NCI-H510A treated with DMSO at 0.1 percent for 48 hours (cell line): ENCODE measurements at regions not wholly inside any gene's neighbourhood (a gene's known extent, or its start where the extent isn't known, plus 50 kb on each side); places are given as distances from the start of the nearest gene placed in this dataset.
"Not testable (repeated sequence)": the region's sequence is repeated elsewhere in the genome, so short reads cannot be mapped to it uniquely, and the experiment has no call there.

ENCODE experiments used
- DNase-seq: peaks from one replicate; lab custom pipeline; 2025; lab: John Stamatoyannopoulos, UW

DNA sequence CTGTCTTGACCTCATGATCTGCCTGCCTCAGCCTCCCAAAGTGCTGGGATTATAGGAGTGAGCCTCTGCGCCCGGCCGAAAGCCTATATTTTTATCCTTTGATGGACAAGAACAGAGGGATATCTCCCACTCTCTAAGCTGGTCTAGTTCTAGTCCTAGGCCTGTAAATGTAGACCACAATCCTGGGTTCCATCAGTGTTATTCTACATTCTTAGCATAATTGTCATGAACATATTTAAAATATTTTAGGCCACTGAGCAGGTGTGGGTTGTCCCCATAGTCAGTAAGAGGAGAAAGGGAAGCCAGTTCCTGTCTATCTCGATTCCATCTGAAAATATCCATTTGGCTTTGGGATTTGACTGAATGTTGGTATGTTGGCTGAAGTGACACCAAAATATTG, 118.1 kb downstream of the EBLN2 start:
- no peak for DNase-seq

DNA sequence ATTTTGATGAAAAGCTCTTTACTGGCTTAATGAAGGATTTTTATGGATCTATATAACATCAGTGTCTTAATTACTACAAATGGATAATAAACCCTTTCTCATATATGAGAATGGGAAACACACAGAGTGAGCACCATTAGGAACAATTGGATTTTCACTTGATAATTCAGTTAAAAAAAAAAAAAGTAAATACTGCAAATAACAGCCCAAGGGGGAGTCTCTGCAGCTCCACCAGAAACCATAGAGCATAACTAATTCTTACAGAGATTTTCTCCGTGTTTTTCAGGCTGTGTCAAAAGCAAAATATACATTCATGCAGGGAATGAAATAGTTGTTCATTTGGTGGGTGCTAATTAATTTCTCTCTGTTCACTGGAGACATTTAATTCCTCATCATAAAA, 125.3 kb downstream of the EBLN2 start:
- DNase-seq = no peak

DNA sequence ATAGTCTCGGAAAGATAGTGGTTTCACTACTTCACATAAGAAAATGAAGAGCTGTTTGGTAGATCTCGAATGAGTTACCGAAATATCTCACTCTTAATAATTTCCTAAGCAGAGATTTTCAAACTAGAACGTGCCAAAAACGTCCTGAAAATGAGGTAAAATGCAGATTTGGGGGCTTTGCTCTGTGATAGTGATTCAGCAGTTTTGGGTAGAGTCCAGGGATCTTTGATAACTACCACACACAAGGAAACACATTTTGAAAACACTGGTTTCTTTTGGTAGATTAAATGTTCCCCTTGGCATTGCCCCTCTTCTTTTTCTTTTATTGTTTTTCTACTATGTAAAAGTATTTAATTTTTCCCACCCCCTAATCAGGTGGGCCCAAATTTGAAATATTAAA, 125.9 kb downstream of the EBLN2 start:
- no peak for DNase-seq

DNA sequence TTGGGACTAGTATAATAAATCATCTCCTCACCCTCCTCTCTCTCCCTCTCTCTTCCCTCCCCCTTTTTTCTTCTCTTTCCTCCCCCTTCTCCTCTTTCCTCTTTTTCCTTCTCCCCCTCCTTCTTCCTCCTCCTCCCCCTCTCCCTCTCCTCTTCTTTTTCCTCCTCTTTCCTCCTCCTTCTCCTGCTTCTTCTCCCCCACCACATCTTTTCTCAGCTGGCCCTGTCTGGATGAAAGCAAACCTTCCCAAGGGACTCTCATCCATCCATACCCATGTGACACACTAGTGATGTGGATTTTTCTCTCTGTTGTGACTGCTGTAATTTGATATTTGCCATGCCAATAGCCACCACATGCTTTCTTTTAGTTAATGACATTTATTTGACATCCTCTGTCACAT, 127.2 kb downstream of the EBLN2 start:
- no peak for DNase-seq

DNA sequence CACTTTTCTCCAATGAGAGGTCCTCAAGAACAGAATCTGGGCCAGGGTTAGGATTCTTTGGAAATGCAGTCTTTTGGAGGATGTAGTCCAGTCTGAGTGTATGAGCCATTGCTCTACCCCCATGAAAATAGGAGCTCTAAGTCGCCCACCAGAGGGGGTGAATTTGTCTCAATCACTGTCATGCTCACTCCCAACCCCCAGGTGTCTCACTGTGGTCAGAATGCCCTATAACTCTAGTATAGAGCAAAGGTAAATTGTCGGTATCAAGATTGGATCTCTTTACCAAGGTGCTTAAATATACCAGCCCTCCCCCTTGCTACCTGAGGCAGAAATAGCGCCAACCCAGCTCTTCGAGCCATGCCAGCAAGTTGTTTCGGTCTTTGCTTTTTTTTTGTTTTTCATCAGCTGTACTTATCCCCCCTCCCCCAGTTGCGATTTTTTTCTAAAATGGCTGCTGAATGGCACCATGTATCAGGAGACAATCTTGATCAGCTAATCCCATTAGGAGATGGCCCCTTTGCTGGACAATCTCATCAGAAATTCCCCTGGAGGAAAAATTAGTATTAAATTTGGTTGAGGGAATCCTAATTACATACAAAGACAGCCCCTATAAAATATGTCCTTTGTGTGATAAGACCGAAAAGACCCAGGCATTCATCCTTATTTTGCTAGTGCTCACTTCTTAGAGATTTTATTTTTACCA, 130.7 kb downstream of the EBLN2 start:
- DNase-seq = no peak

DNA sequence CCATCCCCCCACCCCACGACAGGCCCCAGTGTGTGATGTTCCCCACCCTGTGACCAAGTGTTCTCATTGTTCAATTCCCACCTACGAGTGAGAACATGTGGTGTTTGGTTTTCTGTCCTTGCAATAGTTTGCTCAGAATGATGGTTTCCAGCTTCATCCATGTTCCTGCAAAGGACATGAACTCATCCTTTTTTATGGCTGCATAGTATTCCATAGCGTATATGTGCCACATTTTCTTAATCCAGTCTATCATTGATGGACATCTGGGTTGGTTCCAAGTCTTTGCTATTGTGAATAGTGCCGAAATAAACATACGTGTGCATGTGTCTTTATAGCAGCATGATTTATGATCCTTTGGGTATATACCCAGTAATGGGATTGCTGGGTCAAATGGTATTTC, 132.5 kb downstream of the EBLN2 start:
- DNase-seq = not testable (repeated sequence)

DNA sequence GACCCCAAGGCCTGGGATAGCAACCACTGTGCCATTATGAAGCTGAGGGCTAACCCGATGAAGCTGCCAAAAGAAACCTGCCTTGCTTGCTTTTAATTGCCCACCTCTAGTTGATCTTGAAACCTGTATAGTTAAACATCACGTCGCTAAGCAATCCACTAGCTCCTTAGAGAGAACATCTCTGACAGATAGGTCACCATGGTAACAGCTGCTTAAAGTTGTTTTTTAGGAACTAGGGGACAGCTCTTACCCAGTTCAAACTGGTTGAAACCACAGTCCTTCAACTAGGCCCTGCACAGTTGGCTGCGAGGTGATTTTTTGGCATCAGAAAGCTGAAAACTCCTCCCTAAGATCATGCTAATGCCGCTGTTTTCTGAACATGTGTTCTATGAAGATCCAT, 135.7 kb downstream of the EBLN2 start:
- DNase-seq = no peak

DNA sequence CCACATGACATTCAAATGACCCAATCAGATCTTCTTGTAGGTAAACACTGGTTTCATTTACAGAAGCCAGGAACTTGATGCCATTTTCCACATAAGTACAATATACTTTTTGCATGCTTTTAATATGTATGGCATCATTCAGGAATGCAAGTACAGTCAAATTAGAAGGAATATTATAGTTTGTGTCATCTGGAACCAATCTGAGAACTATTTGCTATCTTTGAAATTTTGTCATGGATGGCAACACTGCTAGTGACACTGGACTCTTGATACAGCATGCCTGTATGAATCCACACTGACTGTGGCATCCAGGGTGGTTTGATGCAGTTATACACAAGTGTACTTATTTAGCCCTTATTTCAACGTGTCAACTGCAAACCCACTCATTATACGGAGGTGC, 141.6 kb downstream of the EBLN2 start:
- DNase-seq = no peak

DNA sequence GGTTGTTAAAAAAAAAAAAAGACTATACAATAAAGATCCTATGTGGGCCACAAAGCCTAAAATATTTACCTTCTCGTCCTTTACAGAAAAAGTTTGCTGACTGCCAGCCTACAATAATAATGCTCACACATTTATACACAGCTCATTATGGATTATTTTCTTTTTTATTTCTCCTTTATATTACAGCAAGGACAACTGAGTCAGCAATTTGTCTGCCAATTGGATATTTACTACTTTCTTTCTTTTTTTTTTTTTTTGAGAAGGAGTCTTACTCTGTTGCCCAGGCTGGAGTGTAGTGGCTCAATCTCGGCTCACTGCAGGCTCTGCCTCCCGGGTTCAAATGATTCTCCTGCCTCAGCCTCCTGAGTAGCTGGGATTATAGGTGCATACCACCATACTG, 142.2 kb downstream of the EBLN2 start:
- DNase-seq = no peak

DNA sequence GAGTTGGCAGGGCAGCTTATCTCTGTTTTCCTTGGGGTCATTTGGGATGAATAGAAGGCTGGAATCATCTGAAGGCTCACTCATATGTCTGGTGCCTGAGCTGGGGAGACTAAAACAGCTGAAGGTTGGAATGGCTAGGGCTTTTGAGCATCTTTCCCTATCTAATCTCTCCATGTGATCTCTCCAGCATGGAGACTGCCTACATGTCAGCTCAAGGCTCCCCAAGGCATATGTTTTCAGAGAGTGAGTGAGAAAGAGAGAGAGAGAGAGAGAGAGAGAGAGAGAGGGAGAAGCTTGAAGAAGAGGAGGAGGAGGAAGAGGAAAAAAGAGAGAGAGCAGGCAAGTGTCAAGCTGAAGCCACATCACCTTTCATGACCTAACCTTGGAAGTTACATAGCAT, 143.4 kb downstream of the EBLN2 start:
- no peak for DNase-seq

DNA sequence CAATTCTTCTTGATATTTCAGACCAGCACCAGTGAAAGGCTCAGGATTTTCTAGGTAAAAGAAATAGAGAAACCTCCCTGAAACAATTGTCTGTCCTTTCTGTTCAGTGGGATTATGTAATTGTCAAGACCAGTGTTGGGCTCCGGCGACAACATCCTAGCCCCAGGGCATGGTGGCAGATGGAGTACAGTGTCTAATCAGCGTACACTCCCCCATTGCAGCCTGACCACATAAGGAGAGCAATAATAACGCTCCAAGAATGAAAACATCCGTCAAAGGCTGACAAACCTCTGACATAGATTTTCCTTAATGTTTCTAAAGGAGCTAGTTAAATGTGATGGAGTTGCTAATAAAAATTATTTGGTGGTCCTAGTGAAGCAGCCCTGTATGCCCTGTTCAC, 144.6 kb downstream of the EBLN2 start:
- DNase-seq = no peak

DNA sequence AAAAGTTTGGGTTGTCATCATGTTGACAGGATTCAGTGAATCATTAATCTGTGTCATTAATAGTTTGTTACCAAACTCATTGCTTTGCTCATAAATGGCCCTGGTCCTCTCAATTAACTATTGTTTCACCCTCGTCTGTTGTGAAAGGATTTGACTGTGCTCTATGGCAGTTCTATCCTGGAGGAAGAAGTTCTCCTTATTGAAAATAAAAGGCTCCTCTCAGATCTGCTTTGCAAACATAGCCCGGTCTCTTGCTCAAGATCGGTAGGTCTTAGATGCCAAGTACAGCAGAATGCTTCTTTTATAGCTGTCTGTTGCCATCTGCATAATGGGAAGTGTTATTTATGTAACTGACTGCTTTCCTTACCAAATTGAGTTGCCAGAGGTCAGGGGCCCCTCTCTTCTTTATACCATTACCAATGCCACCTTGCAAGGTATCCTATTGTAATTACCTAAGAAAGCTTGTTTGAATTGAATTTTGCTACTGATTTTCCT, 146.5 kb downstream of the EBLN2 start:
- DNase-seq = no peak

DNA sequence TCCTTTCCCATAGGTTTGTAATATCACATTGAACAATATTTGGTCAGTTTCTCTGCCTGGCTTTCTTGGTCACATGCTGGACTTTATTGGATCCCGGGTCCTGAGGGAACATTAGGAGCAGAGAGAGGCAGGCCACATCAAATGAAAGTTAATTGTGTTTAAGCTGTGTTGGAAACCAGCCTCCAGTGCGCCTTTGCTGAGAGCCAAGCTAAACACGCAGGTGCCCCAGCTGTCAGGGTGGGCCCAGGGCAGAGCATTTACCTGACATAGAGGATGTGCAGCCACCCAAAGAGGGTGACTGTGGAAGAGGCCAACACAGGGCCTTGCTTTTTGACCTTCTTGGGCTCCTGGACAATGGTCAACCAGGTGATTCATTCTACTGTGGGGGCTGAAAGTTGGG, 149.3 kb downstream of the EBLN2 start:
- DNase-seq = no peak

DNA sequence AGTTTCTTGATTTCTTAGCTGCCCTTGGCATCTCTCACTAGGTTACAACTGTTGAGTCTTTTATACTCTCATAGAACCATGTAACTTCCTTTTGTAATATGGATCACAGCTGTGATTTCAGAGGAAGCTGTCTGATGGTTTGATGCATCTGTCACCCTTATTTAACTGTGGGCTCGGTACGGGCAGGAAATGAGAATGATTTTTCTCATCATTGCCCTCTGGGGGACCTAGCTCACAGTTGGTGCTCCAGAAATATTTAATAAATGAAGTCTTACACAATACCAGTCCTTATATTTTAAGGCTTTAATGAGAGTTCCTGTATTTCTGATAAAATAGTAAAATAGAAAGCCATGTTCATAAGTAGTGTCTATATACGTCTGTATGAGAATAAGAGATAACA, 151.2 kb downstream of the EBLN2 start:
- DNase-seq = no peak

DNA sequence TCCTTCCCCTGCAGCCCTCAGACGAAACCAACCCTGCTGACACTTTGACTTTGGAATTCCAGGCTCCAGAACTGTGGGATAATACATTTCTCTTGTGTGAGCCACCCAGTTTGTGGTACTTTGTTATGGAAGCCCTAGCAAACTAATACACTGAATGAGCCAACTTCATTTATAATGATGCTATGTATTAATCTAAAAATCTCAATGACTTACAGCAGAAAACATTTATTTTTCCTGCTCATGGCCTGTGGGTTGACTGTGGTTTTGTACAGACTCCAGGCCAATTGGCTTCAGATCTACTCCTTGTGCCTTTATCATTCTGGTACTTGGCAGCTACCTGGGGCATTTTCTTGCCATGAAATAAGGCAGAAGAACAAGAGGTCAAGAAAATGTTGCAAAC, 152.4 kb downstream of the EBLN2 start:
- no peak for DNase-seq

DNA sequence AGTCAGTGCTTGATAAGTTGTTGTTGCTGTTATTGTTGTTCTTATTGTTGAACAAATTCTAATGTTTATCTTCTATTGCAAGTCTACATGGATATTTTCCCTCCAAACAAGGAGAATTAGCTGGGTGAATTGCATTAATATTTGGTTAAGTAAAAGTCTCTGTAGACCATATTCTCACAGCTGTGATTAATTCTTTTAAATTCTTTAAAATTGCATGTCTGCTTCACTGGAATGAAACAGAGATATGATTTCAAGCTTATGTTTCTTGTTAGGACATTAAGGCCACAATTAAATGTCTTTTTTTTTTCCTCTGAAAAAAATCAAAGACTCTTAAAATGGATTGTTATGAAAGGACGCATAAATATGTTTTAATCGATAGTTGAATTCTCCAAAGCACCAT, 153.4 kb downstream of the EBLN2 start:
- no peak for DNase-seq

DNA sequence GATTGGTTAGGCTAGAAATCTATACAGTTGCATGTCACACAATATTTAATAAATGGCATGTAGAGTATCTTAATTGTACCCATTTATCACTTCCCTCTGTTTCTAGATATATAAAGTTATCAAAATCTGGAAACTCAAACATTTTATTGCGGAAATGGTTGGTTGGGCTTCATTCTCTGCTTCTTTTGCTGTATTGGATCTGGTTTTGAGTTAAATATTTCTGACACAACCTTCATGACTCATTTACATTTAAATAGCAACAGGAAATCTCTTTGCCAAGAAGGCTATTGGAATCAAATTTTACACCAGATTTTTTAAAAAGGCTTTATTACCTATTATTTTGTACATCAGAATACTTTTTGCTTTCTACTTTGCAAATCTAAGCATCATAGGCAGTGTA, 153.8 kb downstream of the EBLN2 start:
- no peak for DNase-seq

DNA sequence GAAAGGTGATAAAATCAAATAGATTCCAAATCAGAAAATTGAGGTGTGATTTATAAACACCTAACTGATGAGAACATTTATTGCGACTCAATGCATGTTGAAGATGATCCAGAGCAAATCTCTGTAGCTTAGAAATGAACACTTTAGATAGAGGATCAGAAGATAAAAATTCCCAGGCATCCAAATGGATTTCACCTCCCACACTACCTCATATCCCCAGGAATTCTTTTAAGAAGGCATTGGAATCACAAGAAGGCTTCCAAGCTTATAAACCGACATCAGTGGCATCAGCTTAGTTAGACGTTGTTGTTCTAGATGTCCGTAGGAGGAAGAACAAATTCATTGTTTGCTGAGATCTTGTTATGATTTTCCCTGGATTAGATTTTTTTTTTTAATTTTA, 154.4 kb downstream of the EBLN2 start:
- DNase-seq = no peak

DNA sequence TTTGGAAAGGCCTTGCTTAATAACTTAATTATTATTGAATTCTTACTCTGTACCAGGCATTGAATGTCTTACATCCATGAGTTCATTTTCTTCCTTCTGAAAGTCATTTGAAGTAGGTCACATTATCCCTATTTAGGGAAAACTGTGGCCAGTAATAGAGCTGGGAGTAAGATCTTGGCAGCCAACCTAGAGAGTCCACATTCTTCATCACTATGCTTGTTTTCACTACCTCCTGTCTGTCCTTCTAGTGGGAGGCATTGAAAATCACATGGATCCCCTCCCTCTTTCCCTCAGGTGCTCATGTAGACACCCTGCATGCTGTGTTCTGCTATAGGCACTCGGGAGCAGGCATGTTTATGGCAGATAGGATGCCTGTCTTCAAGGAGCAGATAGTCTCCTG, 154.9 kb downstream of the EBLN2 start:
- DNase-seq = no peak

DNA sequence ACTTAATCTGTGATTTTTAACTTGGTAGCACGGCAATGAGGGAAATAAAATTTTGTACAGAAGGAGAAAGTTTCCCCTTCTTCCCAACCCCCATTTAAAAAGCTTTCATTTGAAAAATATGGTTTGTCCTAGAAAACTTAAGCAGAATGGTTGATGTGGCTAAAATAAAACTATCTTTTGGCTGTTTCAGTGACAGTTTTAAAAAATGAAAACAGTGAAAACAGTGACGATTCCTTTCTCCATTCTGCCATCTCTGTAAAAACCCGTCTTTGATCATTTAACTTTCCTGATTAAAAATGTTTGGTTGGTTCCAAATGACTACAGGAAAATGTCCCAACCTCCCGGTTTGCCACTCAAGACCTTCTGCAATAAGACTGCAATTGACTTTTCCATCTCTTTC, 160.7 kb downstream of the EBLN2 start:
- DNase-seq = no peak

DNA sequence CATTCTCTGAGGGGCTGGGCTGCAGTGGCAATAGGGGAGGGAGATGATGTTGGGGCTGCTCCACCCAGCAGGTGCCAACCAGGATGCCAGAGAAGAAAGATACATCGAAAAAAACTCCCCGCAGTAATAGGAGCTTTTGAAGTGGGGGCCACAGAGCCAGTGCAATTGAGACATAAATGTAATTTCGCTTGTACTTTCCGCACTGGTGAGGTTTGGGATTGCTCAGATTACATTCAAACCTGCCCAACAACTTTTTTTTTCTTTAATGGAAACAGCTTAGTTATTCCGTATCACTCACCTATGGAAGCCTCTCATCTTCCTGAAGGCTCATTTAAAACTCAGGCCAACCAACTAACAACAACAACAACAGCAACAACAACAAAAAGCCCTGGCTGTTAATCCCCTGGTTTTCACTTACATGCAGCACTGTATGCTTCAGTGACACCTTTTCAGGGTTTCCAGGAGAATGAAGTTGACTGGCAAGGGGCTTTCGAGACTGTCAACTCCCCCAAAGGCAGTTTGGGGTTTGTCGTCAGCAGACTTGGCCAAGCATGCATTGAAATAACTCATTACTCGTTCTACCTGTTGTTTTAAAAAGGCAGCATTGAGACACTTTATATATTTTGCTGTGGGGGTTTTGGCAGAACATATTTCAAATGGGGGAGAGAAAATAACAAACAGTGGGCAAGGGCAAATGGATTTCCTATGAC, 163.8 kb downstream of the EBLN2 start:
- DNase-seq = no peak

DNA sequence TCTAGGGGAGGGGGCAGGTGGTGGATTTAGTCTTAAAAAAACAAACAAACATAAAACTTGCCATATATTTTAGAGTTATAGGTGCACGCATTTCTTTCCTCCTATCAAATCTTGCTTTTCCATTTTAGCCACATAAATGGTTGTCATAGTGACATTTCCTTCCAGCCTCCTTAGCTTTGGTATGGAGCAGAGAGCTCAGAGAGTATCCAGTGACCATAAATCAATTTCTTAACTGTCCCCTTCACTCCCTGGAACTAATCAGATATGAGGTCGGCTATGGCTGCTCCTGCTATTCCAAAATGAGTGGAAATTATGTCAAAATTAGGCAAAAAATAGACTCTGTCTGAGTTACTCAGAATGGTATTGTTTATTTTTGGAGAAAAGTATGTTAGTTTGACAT, 164.5 kb downstream of the EBLN2 start:
- no peak for DNase-seq

DNA sequence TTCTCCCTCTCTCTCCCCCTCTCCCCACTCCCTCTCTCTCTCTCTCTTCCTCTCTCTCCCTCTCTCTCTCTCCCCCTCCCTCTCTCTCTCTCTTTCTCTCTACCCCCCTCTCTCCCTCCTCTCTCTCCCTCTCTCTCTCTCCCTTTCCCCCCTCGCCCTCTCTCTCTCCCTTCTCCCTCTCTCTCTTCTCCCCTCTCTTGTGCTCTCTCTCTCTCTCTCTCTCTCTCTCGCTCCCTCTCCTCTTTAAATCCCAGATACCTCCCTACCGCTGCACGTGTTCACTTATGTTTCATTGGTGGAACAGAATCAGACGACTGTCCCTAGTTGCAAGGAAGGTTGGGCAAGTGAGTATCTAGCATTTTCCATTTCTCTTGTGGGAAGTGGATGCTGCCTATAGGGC, 166.5 kb downstream of the EBLN2 start:
- no peak for DNase-seq

DNA sequence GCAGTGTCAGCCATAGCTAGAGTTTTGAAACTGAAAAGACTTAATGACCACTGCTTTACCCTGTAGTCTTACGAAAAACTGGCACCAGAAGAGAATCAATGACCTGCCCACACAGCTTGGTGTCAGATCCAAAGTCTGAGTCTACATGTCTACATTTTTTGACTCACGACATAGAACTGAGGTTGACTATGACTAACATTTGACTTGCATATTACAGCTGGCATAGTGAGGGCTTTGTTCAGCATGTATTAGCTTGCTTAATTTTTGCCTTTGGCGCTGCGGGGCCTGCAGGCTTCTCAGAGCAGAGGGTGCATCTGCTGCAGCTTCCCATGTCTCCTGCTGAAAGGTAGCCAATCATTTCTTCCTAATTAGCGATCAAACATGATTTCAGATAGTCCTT, 167.0 kb downstream of the EBLN2 start:
- no peak for DNase-seq
